ENCODE measurements at regions not wholly inside any gene's neighbourhood (a gene's known extent, or its start where the extent isn't known, plus 50 kb on each side); places are given as distances from the start of the nearest gene placed in this dataset.

DNA sequence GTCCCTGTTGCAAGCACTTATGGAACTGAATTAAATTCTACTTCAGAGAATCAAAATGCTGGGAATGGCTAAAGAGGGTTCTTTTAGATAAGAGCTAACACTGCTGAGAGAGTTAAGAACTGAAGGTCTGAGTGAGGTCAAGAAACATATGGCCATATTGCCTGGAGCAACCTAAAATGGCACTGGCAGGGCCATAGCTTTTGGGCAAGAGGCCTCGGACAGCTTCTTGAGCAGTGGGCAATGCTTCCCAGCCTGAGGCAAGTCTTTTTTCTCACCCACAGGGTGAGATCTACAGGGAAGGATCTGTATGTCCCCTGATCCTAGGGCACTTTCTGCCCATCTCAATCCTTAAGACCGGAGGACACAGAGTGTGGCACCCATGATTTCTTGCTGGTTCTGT, 244.6 kb upstream of the NT5C1B start:
- TF ChIP-seq, protein P1, sequence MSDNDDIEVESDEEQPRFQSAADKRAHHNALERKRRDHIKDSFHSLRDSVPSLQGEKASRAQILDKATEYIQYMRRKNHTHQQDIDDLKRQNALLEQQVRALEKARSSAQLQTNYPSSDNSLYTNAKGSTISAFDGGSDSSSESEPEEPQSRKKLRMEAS (IDR thresholded peaks at IDR 0.05): no peak
- TF ChIP-seq, protein P2, sequence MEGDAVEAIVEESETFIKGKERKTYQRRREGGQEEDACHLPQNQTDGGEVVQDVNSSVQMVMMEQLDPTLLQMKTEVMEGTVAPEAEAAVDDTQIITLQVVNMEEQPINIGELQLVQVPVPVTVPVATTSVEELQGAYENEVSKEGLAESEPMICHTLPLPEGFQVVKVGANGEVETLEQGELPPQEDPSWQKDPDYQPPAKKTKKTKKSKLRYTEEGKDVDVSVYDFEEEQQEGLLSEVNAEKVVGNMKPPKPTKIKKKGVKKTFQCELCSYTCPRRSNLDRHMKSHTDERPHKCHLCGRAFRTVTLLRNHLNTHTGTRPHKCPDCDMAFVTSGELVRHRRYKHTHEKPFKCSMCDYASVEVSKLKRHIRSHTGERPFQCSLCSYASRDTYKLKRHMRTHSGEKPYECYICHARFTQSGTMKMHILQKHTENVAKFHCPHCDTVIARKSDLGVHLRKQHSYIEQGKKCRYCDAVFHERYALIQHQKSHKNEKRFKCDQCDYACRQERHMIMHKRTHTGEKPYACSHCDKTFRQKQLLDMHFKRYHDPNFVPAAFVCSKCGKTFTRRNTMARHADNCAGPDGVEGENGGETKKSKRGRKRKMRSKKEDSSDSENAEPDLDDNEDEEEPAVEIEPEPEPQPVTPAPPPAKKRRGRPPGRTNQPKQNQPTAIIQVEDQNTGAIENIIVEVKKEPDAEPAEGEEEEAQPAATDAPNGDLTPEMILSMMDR (IDR thresholded peaks at IDR 0.05; ENCODE audit: low read depth, low read length, missing input control): no peak
- TF ChIP-seq, protein P3, sequence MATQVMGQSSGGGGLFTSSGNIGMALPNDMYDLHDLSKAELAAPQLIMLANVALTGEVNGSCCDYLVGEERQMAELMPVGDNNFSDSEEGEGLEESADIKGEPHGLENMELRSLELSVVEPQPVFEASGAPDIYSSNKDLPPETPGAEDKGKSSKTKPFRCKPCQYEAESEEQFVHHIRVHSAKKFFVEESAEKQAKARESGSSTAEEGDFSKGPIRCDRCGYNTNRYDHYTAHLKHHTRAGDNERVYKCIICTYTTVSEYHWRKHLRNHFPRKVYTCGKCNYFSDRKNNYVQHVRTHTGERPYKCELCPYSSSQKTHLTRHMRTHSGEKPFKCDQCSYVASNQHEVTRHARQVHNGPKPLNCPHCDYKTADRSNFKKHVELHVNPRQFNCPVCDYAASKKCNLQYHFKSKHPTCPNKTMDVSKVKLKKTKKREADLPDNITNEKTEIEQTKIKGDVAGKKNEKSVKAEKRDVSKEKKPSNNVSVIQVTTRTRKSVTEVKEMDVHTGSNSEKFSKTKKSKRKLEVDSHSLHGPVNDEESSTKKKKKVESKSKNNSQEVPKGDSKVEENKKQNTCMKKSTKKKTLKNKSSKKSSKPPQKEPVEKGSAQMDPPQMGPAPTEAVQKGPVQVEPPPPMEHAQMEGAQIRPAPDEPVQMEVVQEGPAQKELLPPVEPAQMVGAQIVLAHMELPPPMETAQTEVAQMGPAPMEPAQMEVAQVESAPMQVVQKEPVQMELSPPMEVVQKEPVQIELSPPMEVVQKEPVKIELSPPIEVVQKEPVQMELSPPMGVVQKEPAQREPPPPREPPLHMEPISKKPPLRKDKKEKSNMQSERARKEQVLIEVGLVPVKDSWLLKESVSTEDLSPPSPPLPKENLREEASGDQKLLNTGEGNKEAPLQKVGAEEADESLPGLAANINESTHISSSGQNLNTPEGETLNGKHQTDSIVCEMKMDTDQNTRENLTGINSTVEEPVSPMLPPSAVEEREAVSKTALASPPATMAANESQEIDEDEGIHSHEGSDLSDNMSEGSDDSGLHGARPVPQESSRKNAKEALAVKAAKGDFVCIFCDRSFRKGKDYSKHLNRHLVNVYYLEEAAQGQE (IDR thresholded peaks at IDR 0.05): no peak
- TF ChIP-seq YY1 (IDR thresholded peaks at IDR 0.05) (no peak), TAF1 (conservative IDR thresholded peaks at IDR 0.05) (no peak), RXRA (IDR thresholded peaks at IDR 0.05) (no peak), JUND (IDR thresholded peaks at IDR 0.05) (no peak), SP1 (IDR thresholded peaks at IDR 0.05) (no peak), EGR1 (IDR thresholded peaks at IDR 0.05; ENCODE audit: low read depth in 2 of 2) (no peak), FOXA1 (IDR thresholded peaks at IDR 0.05) (no peak)
- TF ChIP-seq, protein P4, sequence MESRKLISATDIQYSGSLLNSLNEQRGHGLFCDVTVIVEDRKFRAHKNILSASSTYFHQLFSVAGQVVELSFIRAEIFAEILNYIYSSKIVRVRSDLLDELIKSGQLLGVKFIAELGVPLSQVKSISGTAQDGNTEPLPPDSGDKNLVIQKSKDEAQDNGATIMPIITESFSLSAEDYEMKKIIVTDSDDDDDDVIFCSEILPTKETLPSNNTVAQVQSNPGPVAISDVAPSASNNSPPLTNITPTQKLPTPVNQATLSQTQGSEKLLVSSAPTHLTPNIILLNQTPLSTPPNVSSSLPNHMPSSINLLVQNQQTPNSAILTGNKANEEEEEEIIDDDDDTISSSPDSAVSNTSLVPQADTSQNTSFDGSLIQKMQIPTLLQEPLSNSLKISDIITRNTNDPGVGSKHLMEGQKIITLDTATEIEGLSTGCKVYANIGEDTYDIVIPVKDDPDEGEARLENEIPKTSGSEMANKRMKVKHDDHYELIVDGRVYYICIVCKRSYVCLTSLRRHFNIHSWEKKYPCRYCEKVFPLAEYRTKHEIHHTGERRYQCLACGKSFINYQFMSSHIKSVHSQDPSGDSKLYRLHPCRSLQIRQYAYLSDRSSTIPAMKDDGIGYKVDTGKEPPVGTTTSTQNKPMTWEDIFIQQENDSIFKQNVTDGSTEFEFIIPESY (IDR thresholded peaks at IDR 0.05): no peak

All from liver (tissue), 3 donors.